IMR-90 (cell line): ENCODE measurements at regions not wholly inside any gene's neighbourhood (a gene's known extent, or its start where the extent isn't known, plus 50 kb on each side); places are given as distances from the start of the nearest gene placed in this dataset.

Experiments
- ATAC-seq: fragments of 200-7000 bp; cut with Tn5 transposase; 2 replicates; pipeline ENCODE4 v1.9.1; 2020; ENCODE audit warnings: low read depth, mild to moderate bottlenecking, moderate library complexity
- BruUV-seq: library from RNA; stranded (reverse); fragments of 400-500 nt; replicated peaks from 2 replicates; lab custom pipeline; 2021; lab: Mats Ljungman, UMichigan
- CTCF ChIA-PET: fragments of 300-600 bp; formaldehyde crosslinking; extraction: SDS; loops from one replicate; lab custom pipeline; 2021; ENCODE audit warnings: antibody characterized with exemption; lab: Yijun Ruan, JAX
- POLR2A ChIA-PET: fragments of 300-600 bp; sonication (Branson Sonifier 250); formaldehyde crosslinking; loops from one replicate; lab custom pipeline; 2022; ENCODE audit warnings: antibody characterized with exemption; ENCODE audit not compliant: unreplicated experiment; lab: Charles Lee
- DNase-seq: peaks from one replicate; pipeline ENCODE4 v3.0.0; 2013
- H2AFZ ChIP-seq: replicated peaks from 2 replicates; pipeline ENCODE3; 2013; ENCODE audit warnings: low read length, mild to moderate bottlenecking; ENCODE audit not compliant: poor library complexity
- H2AK5ac ChIP-seq: 2 replicates; pipeline ENCODE4 v1.6.1; 2013; ENCODE audit warnings: low read depth, low read length, inconsistent platforms
- H2AK9ac ChIP-seq: replicated peaks from 2 replicates; pipeline ENCODE3; 2013; ENCODE audit warnings: mild to moderate bottlenecking, low read depth, low read length, moderate library complexity; ENCODE audit not compliant: poor library complexity
- H2BK120ac ChIP-seq: 2 replicates; pipeline ENCODE4 v1.6.1; 2013; ENCODE audit warnings: low read depth, low read length, inconsistent platforms
- H2BK15ac ChIP-seq: 3 replicates; pipeline ENCODE4 v1.6.1; 2013; ENCODE audit warnings: low read depth, low read length, inconsistent platforms
- H2BK20ac ChIP-seq: 2 replicates; pipeline ENCODE4 v1.6.1; 2013; ENCODE audit warnings: low read depth, mild to moderate bottlenecking, inconsistent platforms, low read length, moderate library complexity
- H2BK5ac ChIP-seq: 2 replicates; pipeline ENCODE4 v1.6.1; 2013; ENCODE audit warnings: mild to moderate bottlenecking, low read depth, low read length, inconsistent platforms; ENCODE audit not compliant: poor library complexity, severe bottlenecking
- H3K14ac ChIP-seq: replicated peaks from 2 replicates; pipeline ENCODE4 v1.6.1; 2013; ENCODE audit warnings: low read depth, low read length, inconsistent platforms
- H3K18ac ChIP-seq: 2 replicates; pipeline ENCODE4 v1.6.1; 2013; ENCODE audit warnings: low read depth, low read length, control low read depth
- H3K23ac ChIP-seq: 2 replicates; pipeline ENCODE4 v1.6.1; 2013; ENCODE audit warnings: low read depth, low read length, inconsistent platforms
- H3K27ac ChIP-seq: 2 replicates; pipeline ENCODE4 v1.5.1; 2013; ENCODE audit warnings: mild to moderate bottlenecking, control low read depth, low read length; ENCODE audit not compliant: insufficient read depth
- H3K27me3 ChIP-seq: 2 replicates; pipeline ENCODE4 v1.6.1; 2013; ENCODE audit warnings: low read length; ENCODE audit not compliant: control insufficient read depth, insufficient read depth
- H3K36me3 ChIP-seq: 2 replicates; pipeline ENCODE4 v1.6.1; 2013; ENCODE audit warnings: low read length, mixed read lengths; ENCODE audit not compliant: control insufficient read depth, insufficient read depth
- H3K4ac ChIP-seq: 2 replicates; pipeline ENCODE4 v1.6.1; 2013; ENCODE audit warnings: low read depth, low read length, inconsistent platforms
- H3K4me1 ChIP-seq: 2 replicates; pipeline ENCODE4 v1.6.1; 2013; ENCODE audit warnings: low read length, mixed read lengths; ENCODE audit not compliant: control insufficient read depth, insufficient read depth
- H3K4me2 ChIP-seq: 2 replicates; pipeline ENCODE4 v1.6.1; 2013; ENCODE audit warnings: low read depth, mild to moderate bottlenecking, control low read depth, low read length, moderate library complexity
- H3K4me3 ChIP-seq: 2 replicates; pipeline ENCODE4 v1.5.1; 2013; ENCODE audit warnings: low read depth, mild to moderate bottlenecking, control low read depth, low read length, moderate library complexity; ENCODE audit not compliant: insufficient read depth
- H3K56ac ChIP-seq: 2 replicates; pipeline ENCODE4 v1.6.1; 2013; ENCODE audit warnings: low read length, inconsistent platforms; ENCODE audit not compliant: insufficient read depth; ENCODE audit errors: extremely low read depth
- H3K79me1 ChIP-seq, 2 experiments: 2 replicates each; pipeline ENCODE4 v1.6.1; 2013; ENCODE audit warnings: low read length in 2 of 2, inconsistent platforms in 1 of 2, low read depth in 1 of 2
- H3K9ac ChIP-seq: 2 replicates; pipeline ENCODE4 v1.6.1; 2013; ENCODE audit warnings: low read depth, low read length, control low read depth
- H3K9me1 ChIP-seq: 2 replicates; pipeline ENCODE4 v1.6.1; 2013; ENCODE audit warnings: low read length, inconsistent platforms; ENCODE audit not compliant: insufficient read depth
- H3K9me3 ChIP-seq: 2 replicates; pipeline ENCODE4 v1.6.1; 2013; ENCODE audit warnings: low read length; ENCODE audit not compliant: control insufficient read depth, insufficient read depth
- H4K20me1 ChIP-seq: 2 replicates; pipeline ENCODE4 v1.6.1; 2013; ENCODE audit warnings: low read length, inconsistent platforms; ENCODE audit not compliant: insufficient read depth
- H4K5ac ChIP-seq: 2 replicates; pipeline ENCODE4 v1.6.1; 2013; ENCODE audit warnings: mild to moderate bottlenecking, low read depth, low read length, control low read depth
- H4K8ac ChIP-seq, 2 experiments: 2 replicates each; pipeline ENCODE4 v1.6.1; 2013; ENCODE audit warnings: low read depth in 2 of 2, low read length in 2 of 2, control low read depth in 1 of 2, inconsistent platforms in 1 of 2
- H4K91ac ChIP-seq: 2 replicates; pipeline ENCODE4 v1.6.1; 2013; ENCODE audit warnings: low read depth, low read length, inconsistent platforms; ENCODE audit not compliant: insufficient read depth
- CEBPB ChIP-seq: IDR thresholded peaks from 2 replicates; pipeline ENCODE4 v1.6.1; 2012; ENCODE audit warnings: low read depth, low read length, improper control_type of control experiment
- CTCF ChIP-seq: conservative IDR thresholded peaks from 2 replicates; pipeline ENCODE4 v1.5.1; 2012; ENCODE audit warnings: mild to moderate bottlenecking, low read depth, low read length, improper control_type of control experiment
- ELK1 ChIP-seq: fragments of 150-350 bp; IDR thresholded peaks from 2 replicates; pipeline ENCODE4 v1.6.1; 2016; ENCODE audit warnings: low read depth, mild to moderate bottlenecking, low read length, moderate library complexity, borderline replicate concordance
- FOS ChIP-seq: fragments of 150-350 bp; IDR thresholded peaks from 2 replicates; pipeline ENCODE4 v1.6.1; 2016; ENCODE audit warnings: low read depth, low read length
- NFE2L2 ChIP-seq: fragments of 150-350 bp; IDR thresholded peaks from 2 replicates; pipeline ENCODE4 v1.6.1; 2016; ENCODE audit warnings: low read depth, mild to moderate bottlenecking, low read length
- SMC3 ChIP-seq: fragments of 150-350 bp; IDR thresholded peaks from 2 replicates; pipeline ENCODE4 v1.6.1; 2016; ENCODE audit warnings: low read depth, mild to moderate bottlenecking, antibody characterized with exemption, low read length, moderate library complexity
- WGBS, 2 experiments: methylation state at CpG; one replicate each; pipeline versions ENCODE4 v1.1.5 to v1.1.7; 2013; ENCODE audit warnings: missing lambda C conversion rate in 2 of 2; ENCODE audit not compliant: insufficient read length in 1 of 2; ENCODE audit errors: extremely low coverage in 2 of 2; 5-methylcytosine and 5-hydroxymethylcytosine counted together
- dilution Hi-C: fragments of 300-500 bp; cut with HindIII; formaldehyde crosslinking; loops from one replicate; pipeline ENCODE4 v1.14.3; 2018; ENCODE audit warnings: low sequenced_read_pairs; ENCODE audit not compliant: unreplicated experiment
- in situ Hi-C: fragments of 300-500 bp; cut with MboI; formaldehyde crosslinking; loops from 3 replicates; pipeline ENCODE4 v1.14.3; 2019; ENCODE audit warnings: low sequenced_read_pairs, inconsistent platforms, mixed read lengths
- intact Hi-C: fragments of 100-400 bp; cut with micrococcal nuclease; formaldehyde crosslinking; loops from 2 replicates; pipeline ENCODE4 v1.10.0; 2022

- 60% methylated on average over 1 of the region's 2 CpGs; no CpG with 5 or more reads in 1 of the 2 experiments for WGBS, 2 experiments
- H3K18ac ChIP-seq, result no peak overlapping the region
- dilution Hi-C loops (no loop called here), in situ Hi-C loops (no loop called here), intact Hi-C loops (no loop called here)
- no peak overlapping the region for H3K4me2 ChIP-seq
- H2BK20ac ChIP-seq, result no peak overlapping the region
- no peak overlapping the region for H2AFZ ChIP-seq
- H3K56ac ChIP-seq, result no peak overlapping the region
- H3K14ac ChIP-seq, result no peak overlapping the region
- CTCF ChIA-PET, result no interaction called here
- H3K9me1 ChIP-seq, result no peaks in the 10 kb centered on the region
- no peak overlapping the region for H3K4me3 ChIP-seq
- H3K9ac ChIP-seq, result no peak overlapping the region
- no peak overlapping the region for H2BK15ac ChIP-seq
- no peak overlapping the region for H3K4ac ChIP-seq
- POLR2A ChIA-PET, result no interaction called here
- no peaks in the 10 kb centered on the region for H3K79me1 ChIP-seq
- H2AK5ac ChIP-seq, result no peak overlapping the region
- no peak overlapping the region for H2AK9ac ChIP-seq
- TF ChIP-seq CTCF (no peak), SMC3 (no peak), FOS (no peak), NFE2L2 (no peak), CEBPB (no peak), ELK1 (no peak)
- H2BK120ac ChIP-seq, result no peak overlapping the region
- H3K27ac ChIP-seq, result no peak overlapping the region
- H4K91ac ChIP-seq, result no peak overlapping the region
- H2BK5ac ChIP-seq, result no peak overlapping the region
- H3K36me3 ChIP-seq, result no peaks in the 10 kb centered on the region
- no peaks in the 10 kb centered on the region for H4K20me1 ChIP-seq
- no peaks in the 10 kb centered on the region for H3K4me1 ChIP-seq
- no peak overlapping the region for H4K5ac ChIP-seq
- no peak for DNase-seq
- no peaks in the 10 kb centered on the region for H3K9me3 ChIP-seq
- no peak overlapping the region for H3K23ac ChIP-seq
- BruUV-seq, result no TSS peak
- ATAC-seq, result no peak
- H3K27me3 ChIP-seq, result peaks cover 4% of the 10 kb centered on the region
- H4K8ac ChIP-seq, result no peak overlapping the region
These were observed 211.6 kb downstream of the RCHY1 start for GRCh38 chr4:75302648-75303047.
